ENCODE measurements at regions not wholly inside any gene's neighbourhood (a gene's known extent, or its start where the extent isn't known, plus 50 kb on each side); places are given as distances from the start of the nearest gene placed in this dataset.

DNA sequence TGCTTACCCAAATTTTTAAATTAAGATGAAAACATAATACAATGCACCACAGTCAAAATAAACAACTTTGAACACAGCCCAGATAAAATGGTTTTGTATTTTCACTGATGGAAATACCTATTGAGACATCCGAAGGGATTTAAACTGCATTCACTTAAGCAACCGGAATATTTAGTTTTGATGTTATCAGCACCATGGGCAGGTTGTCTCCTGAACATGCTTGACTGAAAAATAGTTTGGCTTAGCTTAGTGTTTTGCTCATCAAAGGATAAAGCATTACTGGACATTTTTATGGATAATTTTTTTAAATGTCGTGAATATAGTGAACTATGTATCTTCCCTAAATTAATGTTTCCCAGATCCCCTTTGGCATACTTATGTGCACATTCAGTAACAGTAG lies 177.5 kb downstream of the GJA1 start:
- no peaks in the 10 kb centered on the region for H3K36me3 Mint-ChIP-seq
- no peaks in the 10 kb centered on the region for H3K36me3 ChIP-seq (ENCODE audit: control insufficient read depth, insufficient read depth, low read length)
- no peaks in the 10 kb centered on the region for H3K4me1 Mint-ChIP-seq
- ATAC-seq, result no peak
- WGBS (ENCODE audit: insufficient coverage), result 83% methylated on average over 2 of the region's 3 CpGs
- H3K27ac ChIP-seq (ENCODE audit: low read length), result no peak overlapping the region
- no peaks in the 10 kb centered on the region for H3K27me3 ChIP-seq (ENCODE audit: control insufficient read depth, insufficient read depth, low read length)
- no peak for DNase-seq
- H3K9me3 Mint-ChIP-seq, result peaks cover 0 to 8% of the 10 kb centered on the region in 2 donors
- no peaks in the 10 kb centered on the region for H3K4me1 ChIP-seq (ENCODE audit: control insufficient read depth, insufficient read depth, low read length)
- H3K4me3 Mint-ChIP-seq, result no peak overlapping the region
- H3K9me3 ChIP-seq (ENCODE audit: control insufficient read depth, insufficient read depth, low read length), result no peaks in the 10 kb centered on the region
- no peaks in the 10 kb centered on the region for H3K27me3 Mint-ChIP-seq (ENCODE audit: low read depth in 2 of 2)
- TF ChIP-seq CTCF (IDR thresholded peaks at IDR 0.05), result no peak
- no peak overlapping the region for H3K27ac Mint-ChIP-seq
- intact Hi-C loops (cut with micrococcal nuclease), result no loop called here
- no peak overlapping the region for H3K4me3 ChIP-seq (ENCODE audit: low read length)

GRCh38 chr6:121614115-121614514 lies 178.7 kb downstream of the GJA1 start:
- no peak overlapping the region for H3K4me3 Mint-ChIP-seq
- no peaks in the 10 kb centered on the region for H3K4me1 Mint-ChIP-seq
- no peak overlapping the region for H3K27ac Mint-ChIP-seq
- no peaks in the 10 kb centered on the region for H3K27me3 ChIP-seq (ENCODE audit: control insufficient read depth, insufficient read depth, low read length)
- intact Hi-C loops (cut with micrococcal nuclease), result no loop called here
- H3K36me3 ChIP-seq (ENCODE audit: control insufficient read depth, insufficient read depth, low read length), result no peaks in the 10 kb centered on the region
- ATAC-seq (no peak), DNase-seq (no peak)
- H3K27me3 Mint-ChIP-seq (ENCODE audit: low read depth in 2 of 2), result no peaks in the 10 kb centered on the region
- no peaks in the 10 kb centered on the region for H3K36me3 Mint-ChIP-seq
- H3K4me3 ChIP-seq (ENCODE audit: low read length), result no peak overlapping the region
- no peak overlapping the region for H3K27ac ChIP-seq (ENCODE audit: low read length)
- H3K9me3 ChIP-seq (ENCODE audit: control insufficient read depth, insufficient read depth, low read length), result no peaks in the 10 kb centered on the region
- no peak for TF ChIP-seq CTCF (IDR thresholded peaks at IDR 0.05)
- peaks cover 0 to 8% of the 10 kb centered on the region in 2 donors for H3K9me3 Mint-ChIP-seq
- 92% methylated on average over 5 of the region's 5 CpGs for WGBS (ENCODE audit: insufficient coverage)
- H3K4me1 ChIP-seq (ENCODE audit: control insufficient read depth, insufficient read depth, low read length), result no peaks in the 10 kb centered on the region

DNA sequence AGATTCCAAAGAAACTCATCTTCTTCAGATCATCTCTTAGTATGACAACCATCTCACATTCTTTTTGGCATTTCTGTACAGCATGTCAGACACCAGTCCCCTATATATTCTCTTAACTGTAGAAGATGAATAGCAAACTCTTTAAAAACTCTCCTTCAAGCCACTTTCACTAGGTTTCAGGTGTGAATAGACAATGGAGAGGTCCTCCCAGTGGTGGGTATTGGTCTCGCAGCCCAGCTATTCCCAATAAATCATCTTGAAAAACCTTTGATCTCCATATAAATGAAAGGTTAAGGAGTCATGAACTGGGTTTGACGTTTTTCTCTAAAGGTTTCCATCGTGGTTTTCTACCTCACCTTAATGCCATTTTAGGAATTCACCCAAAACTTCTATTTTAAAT lies 180.0 kb downstream of the GJA1 start:
- Histone ChIP-seq H3K9me3 (ENCODE audit: control insufficient read depth, insufficient read depth, low read length) (no peaks in the 10 kb centered on the region), H3K27me3 (ENCODE audit: control insufficient read depth, insufficient read depth, low read length) (no peaks in the 10 kb centered on the region), H3K4me1 (ENCODE audit: control insufficient read depth, insufficient read depth, low read length) (no peaks in the 10 kb centered on the region), H3K36me3 (ENCODE audit: control insufficient read depth, insufficient read depth, low read length) (no peaks in the 10 kb centered on the region), H3K27ac (ENCODE audit: low read length) (no peak overlapping the region), H3K4me3 (ENCODE audit: low read length) (no peak overlapping the region)
- Mint-ChIP-seq H3K9me3 (peaks cover 0 to 8% of the 10 kb centered on the region in 2 donors), H3K27me3 (ENCODE audit: low read depth in 2 of 2) (no peaks in the 10 kb centered on the region), H3K4me3 (no peak overlapping the region), H3K27ac (no peak overlapping the region), H3K36me3 (no peaks in the 10 kb centered on the region), H3K4me1 (no peaks in the 10 kb centered on the region)
- TF ChIP-seq CTCF (IDR thresholded peaks at IDR 0.05), result no peak
- ATAC-seq (no peak), DNase-seq (no peak)
- intact Hi-C loops (cut with micrococcal nuclease), result no loop called here
- 100% methylated on average over 1 of the region's 3 CpGs for WGBS (ENCODE audit: insufficient coverage)

DNA sequence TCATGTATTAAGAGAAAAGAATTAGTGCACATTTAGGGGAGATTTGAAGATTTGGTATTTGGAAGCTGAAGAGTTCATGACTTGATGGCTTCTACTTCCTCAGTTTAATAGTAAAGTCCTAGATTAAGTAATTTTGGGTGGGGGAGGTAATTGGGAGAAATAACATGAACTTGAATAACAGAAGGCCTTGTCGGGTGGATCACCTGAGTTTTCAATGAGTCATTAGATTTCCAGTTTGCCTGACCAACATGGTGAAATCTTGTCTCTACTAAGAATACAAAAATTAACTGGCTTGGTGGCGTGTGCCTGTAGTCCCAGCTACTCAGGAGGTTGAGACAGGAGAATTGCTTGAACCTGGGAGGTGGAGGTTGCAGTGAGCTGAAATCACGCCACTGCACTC lies 181.0 kb downstream of the GJA1 start:
- 92% methylated on average over 3 of the region's 3 CpGs for WGBS (ENCODE audit: insufficient coverage)
- intact Hi-C loops (cut with micrococcal nuclease), result no loop called here
- no peak overlapping the region for H3K4me3 Mint-ChIP-seq
- ATAC-seq (no peak), DNase-seq (no peak)
- H3K9me3 ChIP-seq (ENCODE audit: control insufficient read depth, insufficient read depth, low read length), result no peaks in the 10 kb centered on the region
- H3K9me3 Mint-ChIP-seq, result peaks cover 0 to 8% of the 10 kb centered on the region in 2 donors
- H3K27me3 Mint-ChIP-seq (ENCODE audit: low read depth in 2 of 2), result no peaks in the 10 kb centered on the region
- H3K36me3 ChIP-seq (ENCODE audit: control insufficient read depth, insufficient read depth, low read length), result no peaks in the 10 kb centered on the region
- no peak overlapping the region for H3K27ac Mint-ChIP-seq
- H3K36me3 Mint-ChIP-seq, result no peaks in the 10 kb centered on the region
- H3K4me1 ChIP-seq (ENCODE audit: control insufficient read depth, insufficient read depth, low read length), result no peaks in the 10 kb centered on the region
- no peaks in the 10 kb centered on the region for H3K4me1 Mint-ChIP-seq
- no peak for TF ChIP-seq CTCF (IDR thresholded peaks at IDR 0.05)
- H3K4me3 ChIP-seq (ENCODE audit: low read length), result no peak overlapping the region
- H3K27ac ChIP-seq (ENCODE audit: low read length), result no peak overlapping the region
- H3K27me3 ChIP-seq (ENCODE audit: control insufficient read depth, insufficient read depth, low read length), result no peaks in the 10 kb centered on the region
